Breast epithelium (tissue), 3 donors: ENCODE measurements at regions not wholly inside any gene's neighbourhood (a gene's known extent, or its start where the extent isn't known, plus 50 kb on each side); places are given as distances from the start of the nearest gene placed in this dataset.

Experiments used
- CTCF ChIP-seq, 3 donors: fragments of 450-650 bp; IDR thresholded peaks; one replicate each; pipeline ENCODE4 v1.5.1; 2016 to 2017; ENCODE audit warnings: antibody characterized with exemption in 3 of 3, mild to moderate bottlenecking in 3 of 3, moderate library complexity in 3 of 3
- POLR2A ChIP-seq: fragments of 450-650 bp; IDR thresholded peaks from one replicate; pipeline ENCODE4 v1.6.1; 2016; ENCODE audit warnings: antibody characterized with exemption, mild to moderate bottlenecking, moderate library complexity

DNA sequence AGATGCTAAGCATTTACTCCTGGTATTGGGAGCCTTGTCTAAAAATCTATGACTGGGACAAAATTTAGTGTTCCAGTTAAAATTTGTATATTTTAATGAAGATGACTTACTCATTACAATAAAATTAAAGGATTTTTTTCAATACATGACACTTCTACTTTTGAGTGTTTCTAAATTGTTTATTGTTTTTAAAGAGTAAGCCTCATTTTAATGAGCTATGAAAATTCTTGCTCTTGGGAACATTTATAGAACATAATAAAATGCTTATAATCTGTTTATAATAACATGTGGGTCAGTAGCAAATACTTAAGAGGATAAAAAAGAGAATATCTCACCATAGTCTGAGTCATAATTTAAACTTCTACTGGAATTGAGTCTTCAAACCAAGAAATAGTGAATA is 149.5 kb downstream of the PLCE1 start:
- no peak for TF ChIP-seq POLR2A
- TF ChIP-seq CTCF (IDR thresholded peaks at IDR 0.05): no peak
